ENCODE measurements at regions not wholly inside any gene's neighbourhood (a gene's known extent, or its start where the extent isn't known, plus 50 kb on each side); places are given as distances from the start of the nearest gene placed in this dataset.

- BruUV-seq (replicated peaks), result no TSS peak
- no peaks in the 10 kb centered on the region for H3K4me1 ChIP-seq (ENCODE audit: control insufficient read depth, insufficient read depth, low read length)
- no peaks in the 10 kb centered on the region for H4K20me1 ChIP-seq (ENCODE audit: insufficient read depth, low read length)
- H3K27ac ChIP-seq (ENCODE audit: insufficient read depth, low read length), result no peak overlapping the region
- ATAC-seq (ENCODE audit: low read depth), result peak; percentile 42; the same call in 1 of the 2 replicates
- no peak overlapping the region for H2AK9ac ChIP-seq (replicated peaks; ENCODE audit: low read depth, low read length, poor library complexity)
- H2AFZ ChIP-seq (replicated peaks; ENCODE audit: low read length, poor library complexity), result peak overlapping the region; percentile 8
- WGBS, 2 experiments (ENCODE audit: extremely low coverage in 2 of 2, insufficient read length in 1 of 2), result 100% methylated on average over 2 of the region's 2 CpGs; no CpG with 5 or more reads in 1 of the 2 experiments
- peaks cover 5% of the 10 kb centered on the region; the same call in 1 of the 2 replicates for H3K9me1 ChIP-seq (ENCODE audit: insufficient read depth, low read length)
- H3K9me3 ChIP-seq (ENCODE audit: control insufficient read depth, insufficient read depth, low read length), result no peaks in the 10 kb centered on the region
- TF ChIP-seq MAZ (IDR thresholded peaks at IDR 0.05; ENCODE audit: borderline replicate concordance, low read depth, low read length) (no peak), SMC3 (IDR thresholded peaks at IDR 0.05; ENCODE audit: low read depth, low read length) (no peak), RFX5 (IDR thresholded peaks at IDR 0.05; ENCODE audit: low read depth, low read length) (no peak), USF2 (IDR thresholded peaks at IDR 0.05; ENCODE audit: low read depth, low read length) (no peak), NFE2L2 (IDR thresholded peaks at IDR 0.05; ENCODE audit: low read depth, low read length) (no peak), RAD21 (IDR thresholded peaks at IDR 0.05; ENCODE audit: low read length) (no peak), BHLHE40 (IDR thresholded peaks at IDR 0.05; ENCODE audit: low read depth, low read length) (no peak), MXI1 (IDR thresholded peaks at IDR 0.05; ENCODE audit: borderline replicate concordance, low read depth, low read length) (no peak), RCOR1 (IDR thresholded peaks at IDR 0.05; ENCODE audit: insufficient replicate concordance, low read length) (no peak)
- no peak overlapping the region for H3K4me2 ChIP-seq (ENCODE audit: low read depth, low read length)
- H2BK120ac ChIP-seq (ENCODE audit: low read depth, low read length), result no peak overlapping the region
- no peak overlapping the region for H3K4ac ChIP-seq (ENCODE audit: low read depth, low read length)
- H4K5ac ChIP-seq (ENCODE audit: low read depth, low read length), result no peak overlapping the region
- DNase-seq, result peak; percentile 29
- no peak overlapping the region for H3K23ac ChIP-seq (ENCODE audit: low read depth, low read length)
- no peaks in the 10 kb centered on the region for H3K36me3 ChIP-seq (ENCODE audit: control insufficient read depth, insufficient read depth, low read length)
- H2BK5ac ChIP-seq (ENCODE audit: low read depth, low read length, poor library complexity, severe bottlenecking), result no peak overlapping the region
- H3K18ac ChIP-seq (ENCODE audit: low read depth, low read length), result no peak overlapping the region
- no peak overlapping the region for H3K56ac ChIP-seq (ENCODE audit: extremely low read depth, insufficient read depth, low read length)
- no peak overlapping the region for H3K4me3 ChIP-seq (ENCODE audit: insufficient read depth, low read depth, low read length)
- in situ Hi-C loops (cut with MboI; ENCODE audit: low sequenced_read_pairs), result loop anchor here (25.0 kb wide), 1 partner anchor 916 kb away; no protein-coding TSS in a partner anchor
- no peak overlapping the region for H4K8ac ChIP-seq (ENCODE audit: low read depth in 2 of 2, low read length in 2 of 2)
- ChIA-PET CTCF (no interaction called here), POLR2A (ENCODE audit: unreplicated experiment) (no interaction called here)
- no peak overlapping the region for H3K9ac ChIP-seq (ENCODE audit: low read depth, low read length)
- peaks cover 5% of the 10 kb centered on the region for H3K27me3 ChIP-seq (ENCODE audit: control insufficient read depth, insufficient read depth, low read length)
- no peaks in the 10 kb centered on the region for H3K79me1 ChIP-seq (ENCODE audit: low read depth in 1 of 2, low read length in 2 of 2)
- no peak overlapping the region for H4K91ac ChIP-seq (ENCODE audit: insufficient read depth, low read depth, low read length)
- dilution Hi-C loops (cut with HindIII; ENCODE audit: low sequenced_read_pairs, unreplicated experiment), result no loop called here
- peak overlapping the region; percentile 16; the same call in 1 of the 2 replicates for H2AK5ac ChIP-seq (ENCODE audit: low read depth, low read length)
- intact Hi-C loops (cut with micrococcal nuclease), result no loop called here
- 0 out of 3 replicates have a peak overlapping the region, but pooled peaks have one; percentile 31 for H2BK15ac ChIP-seq (ENCODE audit: low read depth, low read length)
- H2BK20ac ChIP-seq (ENCODE audit: low read depth, low read length), result no peak overlapping the region
- H3K14ac ChIP-seq (replicated peaks; ENCODE audit: low read depth, low read length), result no peak overlapping the region
Measured at GRCh38 chr3:188046561-188047211, 107.3 kb upstream of the LPP start.

All from IMR-90 (cell line).